PC-3 (cell line): ENCODE measurements at regions not wholly inside any gene's neighbourhood (a gene's known extent, or its start where the extent isn't known, plus 50 kb on each side); places are given as distances from the start of the nearest gene placed in this dataset.
A peak's percentile ranks its signal among the peaks of the same experiment; 100 is the strongest.

Experiments
- ATAC-seq: fragments of 200-7000 bp; cut with Tn5 transposase; 2 replicates; pipeline ENCODE4 v1.9.1; 2020; ENCODE audit warnings: mild to moderate bottlenecking, moderate library complexity
- BruUV-seq: library from RNA; stranded (reverse); fragments of 400-500 nt; replicated peaks from 2 replicates; lab custom pipeline; 2021; lab: Mats Ljungman, UMichigan
- CTCF ChIA-PET: fragments of 300-600 bp; sonication (Branson Sonifier 250); formaldehyde crosslinking; loops from one replicate; lab custom pipeline; 2022; ENCODE audit warnings: antibody characterized with exemption; lab: Charles Lee
- POLR2A ChIA-PET: fragments of 300-600 bp; sonication (Branson Sonifier 250); formaldehyde crosslinking; loops from one replicate; lab custom pipeline; 2022; ENCODE audit warnings: antibody characterized with exemption; ENCODE audit not compliant: unreplicated experiment; lab: Charles Lee
- DNase-seq: peaks from one replicate; pipeline ENCODE4 v3.0.0-alpha.2; 2015
- H2AFZ ChIP-seq: fragments of 300-600 bp; sonication (generic); 2 replicates; pipeline ENCODE4 v1.6.0; 2016; ENCODE audit warnings: antibody characterized with exemption, low read length
- H3F3A ChIP-seq: fragments of 300-600 bp; sonication (generic); one replicate; pipeline ENCODE4 v1.6.0; 2017; ENCODE audit warnings: antibody characterized with exemption, low read length, control low read depth, mild to moderate bottlenecking; ENCODE audit not compliant: unreplicated experiment
- H3K27ac ChIP-seq: fragments of 300-600 bp; sonication (generic); 2 replicates; pipeline ENCODE4 v1.5.1; 2016; ENCODE audit warnings: mild to moderate bottlenecking, low read length
- H3K27me3 ChIP-seq: fragments of 300-600 bp; sonication (generic); 2 replicates; pipeline ENCODE4 v1.6.1; 2016; ENCODE audit warnings: low read length, mixed read lengths
- H3K36me3 ChIP-seq: fragments of 300-600 bp; sonication (generic); 2 replicates; pipeline ENCODE4 v1.6.1; 2016; ENCODE audit warnings: low read depth, mixed run types, low read length, mixed read lengths
- H3K4me1 ChIP-seq: fragments of 300-600 bp; sonication (generic); 2 replicates; pipeline ENCODE4 v1.5.1; 2016; ENCODE audit warnings: low read length; ENCODE audit not compliant: insufficient read depth
- H3K4me2 ChIP-seq: fragments of 300-600 bp; sonication (generic); 2 replicates; pipeline ENCODE4 v1.6.0; 2016; ENCODE audit warnings: low read length
- H3K4me3 ChIP-seq: fragments of 300-600 bp; sonication (generic); 2 replicates; pipeline ENCODE4 v1.5.1; 2016; ENCODE audit warnings: mild to moderate bottlenecking, low read length, mixed read lengths
- H3K79me2 ChIP-seq: fragments of 300-600 bp; sonication (generic); 2 replicates; pipeline ENCODE4 v1.6.1; 2017; ENCODE audit warnings: low read length, mixed read lengths
- H3K9ac ChIP-seq: fragments of 300-600 bp; sonication (generic); 2 replicates; pipeline ENCODE4 v1.6.0; 2016; ENCODE audit warnings: mild to moderate bottlenecking, low read length
- H3K9me2 ChIP-seq: fragments of 300-600 bp; sonication (generic); replicated peaks from 2 replicates; pipeline ENCODE4 v1.6.1; 2016; ENCODE audit warnings: mixed run types, low read length, mixed read lengths
- H3K9me3 ChIP-seq: fragments of 300-600 bp; sonication (generic); 2 replicates; pipeline ENCODE4 v1.6.1; 2016; ENCODE audit warnings: low read length, mixed read lengths
- H4K20me1 ChIP-seq: fragments of 300-600 bp; sonication (generic); 2 replicates; pipeline ENCODE4 v1.6.1; 2016; ENCODE audit warnings: low read length, mixed read lengths
- EZH2 ChIP-seq: fragments of 300-600 bp; sonication (generic); IDR thresholded peaks from one replicate; pipeline ENCODE4 v1.6.1; 2017; ENCODE audit warnings: antibody characterized with exemption, mild to moderate bottlenecking, low read length; ENCODE audit not compliant: unreplicated experiment
- EZH2phosphoT487 ChIP-seq: fragments of 300-600 bp; sonication (generic); IDR thresholded peaks from 2 replicates; pipeline ENCODE4 v1.6.1; 2018; ENCODE audit warnings: mild to moderate bottlenecking, antibody characterized with exemption, low read length, borderline replicate concordance
- intact Hi-C: fragments of 100-400 bp; cut with micrococcal nuclease; formaldehyde crosslinking; loops from 2 replicates; pipeline ENCODE4 v1.9.0; 2023
- TF ChIP-seq, protein P1 (sequence below): fragments of 300-600 bp; sonication (generic); conservative IDR thresholded peaks from 2 replicates; pipeline ENCODE4 v1.5.1; 2017; ENCODE audit warnings: antibody characterized with exemption, low read depth, mild to moderate bottlenecking, low read length

DNA sequence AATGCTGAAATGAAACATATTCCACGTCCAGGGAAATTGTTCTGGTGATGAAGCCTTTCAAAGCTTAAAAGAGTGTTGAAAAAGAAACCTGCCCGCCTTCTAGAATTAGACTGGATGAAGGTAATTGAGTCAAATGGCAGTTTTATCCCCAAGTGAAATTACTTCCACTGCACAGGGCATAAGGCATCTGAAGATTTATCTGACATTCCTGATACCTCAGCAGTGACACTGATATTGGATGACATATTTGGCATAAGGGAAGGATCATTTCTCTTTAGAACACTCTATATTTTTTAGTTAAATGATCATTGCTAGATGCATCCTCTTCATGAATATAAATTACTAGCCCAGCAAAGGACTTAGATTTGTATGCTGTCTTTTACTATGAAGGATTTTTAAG, 229.6 kb upstream of the TPK1 start:
- Histone ChIP-seq H3K9me2 (no peaks in the 10 kb centered on the region), H3K27ac (no peak overlapping the region), H3K27me3 (no peaks in the 10 kb centered on the region), H3K9me3 (no peaks in the 10 kb centered on the region), H3K4me1 (no peaks in the 10 kb centered on the region), H3K9ac (no peak overlapping the region), H3K36me3 (no peaks in the 10 kb centered on the region), H3F3A (no peaks in the 10 kb centered on the region), H3K4me3 (no peak overlapping the region), H3K79me2 (no peaks in the 10 kb centered on the region), H2AFZ (no peak overlapping the region), H4K20me1 (no peaks in the 10 kb centered on the region), H3K4me2 (no peak overlapping the region)
- ATAC-seq (no peak), DNase-seq (no peak)
- TF ChIP-seq, protein P1, sequence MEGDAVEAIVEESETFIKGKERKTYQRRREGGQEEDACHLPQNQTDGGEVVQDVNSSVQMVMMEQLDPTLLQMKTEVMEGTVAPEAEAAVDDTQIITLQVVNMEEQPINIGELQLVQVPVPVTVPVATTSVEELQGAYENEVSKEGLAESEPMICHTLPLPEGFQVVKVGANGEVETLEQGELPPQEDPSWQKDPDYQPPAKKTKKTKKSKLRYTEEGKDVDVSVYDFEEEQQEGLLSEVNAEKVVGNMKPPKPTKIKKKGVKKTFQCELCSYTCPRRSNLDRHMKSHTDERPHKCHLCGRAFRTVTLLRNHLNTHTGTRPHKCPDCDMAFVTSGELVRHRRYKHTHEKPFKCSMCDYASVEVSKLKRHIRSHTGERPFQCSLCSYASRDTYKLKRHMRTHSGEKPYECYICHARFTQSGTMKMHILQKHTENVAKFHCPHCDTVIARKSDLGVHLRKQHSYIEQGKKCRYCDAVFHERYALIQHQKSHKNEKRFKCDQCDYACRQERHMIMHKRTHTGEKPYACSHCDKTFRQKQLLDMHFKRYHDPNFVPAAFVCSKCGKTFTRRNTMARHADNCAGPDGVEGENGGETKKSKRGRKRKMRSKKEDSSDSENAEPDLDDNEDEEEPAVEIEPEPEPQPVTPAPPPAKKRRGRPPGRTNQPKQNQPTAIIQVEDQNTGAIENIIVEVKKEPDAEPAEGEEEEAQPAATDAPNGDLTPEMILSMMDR: no peak
- no peak for TF ChIP-seq EZH2
- TF ChIP-seq EZH2phosphoT487: no peak
- BruUV-seq: no TSS peak
- CTCF ChIA-PET: no interaction called here
- POLR2A ChIA-PET: no interaction called here
- intact Hi-C loops: no loop called here

DNA sequence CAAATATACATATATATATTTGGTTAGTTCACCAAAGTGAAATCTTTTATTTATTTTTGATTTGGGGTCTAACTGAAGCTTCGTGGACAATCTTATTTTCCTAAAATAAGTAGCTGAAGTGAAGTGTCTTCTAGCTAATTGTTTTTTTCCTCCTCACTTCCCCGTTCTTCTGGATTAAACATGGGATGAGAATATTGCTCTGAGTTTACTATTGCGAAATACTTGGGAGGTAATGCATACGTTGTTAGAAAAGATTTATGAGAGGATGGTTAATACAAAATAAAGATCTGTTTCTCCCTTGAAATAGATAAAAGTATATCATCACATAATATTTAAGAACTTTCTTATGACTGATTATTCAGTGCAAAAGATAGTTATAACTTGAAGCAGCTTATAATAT, 228.3 kb upstream of the TPK1 start:
- CTCF ChIA-PET: no interaction called here
- BruUV-seq: no TSS peak
- Histone ChIP-seq H3K27ac (no peak overlapping the region), H3K9ac (no peak overlapping the region), H3K27me3 (peaks cover 4% of the 10 kb centered on the region), H3K4me2 (no peak overlapping the region), H3K79me2 (no peaks in the 10 kb centered on the region), H4K20me1 (no peaks in the 10 kb centered on the region), H2AFZ (no peak overlapping the region), H3K4me1 (no peaks in the 10 kb centered on the region), H3K9me3 (no peaks in the 10 kb centered on the region), H3K4me3 (no peak overlapping the region), H3K36me3 (no peaks in the 10 kb centered on the region), H3F3A (no peaks in the 10 kb centered on the region), H3K9me2 (no peaks in the 10 kb centered on the region)
- ATAC-seq (no peak), DNase-seq (no peak)
- TF ChIP-seq EZH2: no peak
- TF ChIP-seq, protein P1: no peak
- no peak for TF ChIP-seq EZH2phosphoT487
- POLR2A ChIA-PET: no interaction called here
- intact Hi-C loops: no loop called here

DNA sequence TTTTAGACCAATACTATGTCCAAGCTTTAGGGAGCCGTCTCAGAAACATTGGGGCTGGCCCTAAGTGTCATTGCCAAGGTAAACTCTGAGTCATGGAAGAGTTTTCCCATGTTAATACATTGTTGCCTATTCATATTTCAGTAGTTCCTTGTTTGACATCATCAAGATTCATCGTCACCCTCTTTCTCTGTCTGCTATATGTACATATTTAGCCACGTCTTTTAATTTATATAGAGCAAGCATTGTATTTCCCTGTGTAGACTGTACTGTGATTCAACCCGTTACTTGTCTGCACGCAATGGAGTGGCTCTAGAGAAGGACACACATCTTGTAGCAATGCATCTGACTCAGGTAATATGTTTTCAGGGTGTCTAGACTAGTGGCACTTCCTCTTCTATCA, 217.9 kb upstream of the TPK1 start:
- H3K4me2 ChIP-seq: no peak overlapping the region
- H3K36me3 ChIP-seq: no peaks in the 10 kb centered on the region
- H3K4me1 ChIP-seq: no peaks in the 10 kb centered on the region
- CTCF ChIA-PET: no interaction called here
- H3K27ac ChIP-seq: no peak overlapping the region
- intact Hi-C loops: no loop called here
- DNase-seq (peak; percentile 4), ATAC-seq (no peak; the same call in 1 of the 2 replicates)
- no peaks in the 10 kb centered on the region for H3K9me2 ChIP-seq
- H3K27me3 ChIP-seq: peaks cover 4% of the 10 kb centered on the region; the same call in 1 of the 2 replicates
- TF ChIP-seq, protein P1: no peak
- no peak for TF ChIP-seq EZH2
- no peak for TF ChIP-seq EZH2phosphoT487
- no TSS peak for BruUV-seq
- H2AFZ ChIP-seq: no peak overlapping the region
- H3K9ac ChIP-seq: no peak overlapping the region
- H3K4me3 ChIP-seq: no peak overlapping the region
- POLR2A ChIA-PET: no interaction called here
- H3K9me3 ChIP-seq: no peaks in the 10 kb centered on the region
- H3F3A ChIP-seq: no peaks in the 10 kb centered on the region
- no peaks in the 10 kb centered on the region for H4K20me1 ChIP-seq
- no peaks in the 10 kb centered on the region for H3K79me2 ChIP-seq
